ENCODE measurements at regions not wholly inside any gene's neighbourhood (a gene's known extent, or its start where the extent isn't known, plus 50 kb on each side); places are given as distances from the start of the nearest gene placed in this dataset.
"Not testable (repeated sequence)": the region's sequence is repeated elsewhere in the genome, so short reads cannot be mapped to it uniquely, and the experiment has no call there.

DNA sequence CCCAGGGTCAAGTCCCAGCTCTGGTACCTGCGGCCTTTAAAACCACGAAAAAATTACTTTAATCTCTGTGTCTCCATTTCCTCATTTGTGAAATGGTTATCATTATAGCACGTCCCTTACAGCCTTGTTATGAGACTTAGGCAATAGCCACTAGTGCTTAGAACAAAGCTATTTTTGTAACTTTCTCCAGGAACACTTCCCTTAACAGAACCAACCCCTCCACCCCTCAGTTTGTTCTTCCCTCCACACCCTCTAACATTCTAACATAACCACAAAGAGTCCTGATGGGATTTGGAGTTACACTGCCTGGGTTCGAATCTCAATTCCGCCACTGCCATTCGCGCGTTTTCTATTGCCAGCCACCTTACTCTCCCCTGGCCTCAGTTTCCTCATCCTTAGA, 2777.4 kb upstream of the TPTE start:
- DNase-seq: not testable (repeated sequence)

DNA sequence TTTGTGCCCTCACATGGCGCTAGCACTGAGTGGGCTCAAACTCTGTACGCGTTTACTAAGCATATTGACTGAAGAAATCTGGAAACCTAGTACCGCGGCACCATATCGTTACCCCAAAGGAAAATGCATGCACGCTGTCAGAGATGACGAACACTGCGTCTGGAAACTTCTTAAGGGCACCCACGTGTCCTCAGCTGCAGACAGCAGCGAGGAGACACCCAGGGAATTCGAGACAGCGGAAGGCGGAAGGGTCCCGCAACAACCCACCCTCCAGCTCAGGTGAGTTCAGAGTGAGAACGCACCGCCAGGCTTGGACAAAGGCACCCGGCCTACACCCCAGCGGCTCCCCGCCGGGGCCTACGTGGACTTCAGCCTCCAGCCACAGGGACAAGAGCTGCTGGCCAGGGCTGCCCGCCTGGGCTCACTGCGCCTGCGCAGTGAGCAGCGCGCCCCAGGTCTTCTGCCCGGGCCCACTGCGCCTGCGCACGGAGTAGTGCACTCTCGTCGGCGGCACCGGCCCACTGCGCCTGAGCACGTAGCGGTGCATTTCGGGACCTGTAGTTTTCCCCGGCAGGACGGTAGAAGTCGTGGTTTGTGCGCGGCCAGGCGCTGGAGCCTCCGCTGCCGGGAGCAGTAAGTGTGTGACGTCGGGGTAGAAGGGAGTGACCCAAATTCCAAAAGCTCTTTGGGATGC, 2776.8 kb upstream of the TPTE start:
- DNase-seq: not testable (repeated sequence)

DNA sequence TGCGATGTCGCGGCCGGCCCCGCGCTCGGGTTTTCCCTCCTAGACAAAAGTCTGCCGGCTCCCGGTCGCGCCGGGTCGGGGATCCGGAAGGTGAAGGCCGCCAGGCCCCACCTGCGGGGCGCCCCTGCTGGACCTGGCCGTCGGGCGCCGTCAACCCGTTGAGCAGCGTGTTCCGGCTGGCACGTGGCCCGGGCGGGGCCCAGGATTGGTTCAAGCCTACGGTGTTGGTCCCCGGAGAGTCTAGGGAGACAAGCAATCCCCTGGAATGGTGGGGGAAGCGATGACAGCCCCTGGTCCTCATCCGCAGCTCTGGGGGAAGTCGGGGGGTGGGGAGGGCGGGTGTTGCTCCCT, 2776.3 kb upstream of the TPTE start:
- not testable (repeated sequence) for DNase-seq

DNA sequence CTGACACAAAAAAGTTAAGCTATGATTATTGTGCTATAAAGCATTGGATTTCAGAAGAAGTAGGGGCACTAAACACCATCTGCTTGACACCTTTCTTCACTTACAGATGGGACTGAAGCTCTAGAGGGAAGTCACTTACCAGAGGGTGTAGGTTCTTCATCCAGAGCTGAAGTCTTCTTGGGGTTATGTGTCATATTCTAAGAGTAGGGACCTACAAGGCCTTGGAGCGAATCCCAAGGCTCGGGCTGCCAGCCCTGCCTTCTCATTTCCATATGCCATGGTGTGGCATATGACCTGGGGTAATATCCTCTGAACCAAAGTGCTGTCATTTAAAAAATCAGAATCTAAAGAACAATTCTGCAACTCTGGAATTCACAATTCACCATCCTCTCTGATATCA, 2773.4 kb upstream of the TPTE start:
- DNase-seq: not testable (repeated sequence)

DNA sequence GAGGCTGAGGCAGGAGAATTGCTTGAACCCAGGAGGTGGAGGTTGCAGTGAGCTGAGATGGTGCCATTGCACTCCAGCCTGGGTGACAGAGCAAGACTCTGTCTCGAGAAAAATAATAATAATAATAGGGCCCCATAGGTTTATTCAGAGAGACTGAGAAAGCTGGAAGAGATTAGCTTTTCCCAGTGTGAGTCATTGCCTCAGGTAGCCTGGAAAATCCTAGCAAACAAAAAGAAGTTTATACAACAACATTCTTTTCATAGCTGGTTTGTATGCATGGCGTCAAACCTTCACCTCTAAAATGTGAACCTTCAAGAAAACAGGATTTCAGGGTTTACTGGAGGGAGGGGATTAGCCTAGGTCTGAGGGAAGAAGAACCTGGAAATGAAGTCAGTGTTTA, 2768.8 kb upstream of the TPTE start:
- DNase-seq: not testable (repeated sequence)

DNA sequence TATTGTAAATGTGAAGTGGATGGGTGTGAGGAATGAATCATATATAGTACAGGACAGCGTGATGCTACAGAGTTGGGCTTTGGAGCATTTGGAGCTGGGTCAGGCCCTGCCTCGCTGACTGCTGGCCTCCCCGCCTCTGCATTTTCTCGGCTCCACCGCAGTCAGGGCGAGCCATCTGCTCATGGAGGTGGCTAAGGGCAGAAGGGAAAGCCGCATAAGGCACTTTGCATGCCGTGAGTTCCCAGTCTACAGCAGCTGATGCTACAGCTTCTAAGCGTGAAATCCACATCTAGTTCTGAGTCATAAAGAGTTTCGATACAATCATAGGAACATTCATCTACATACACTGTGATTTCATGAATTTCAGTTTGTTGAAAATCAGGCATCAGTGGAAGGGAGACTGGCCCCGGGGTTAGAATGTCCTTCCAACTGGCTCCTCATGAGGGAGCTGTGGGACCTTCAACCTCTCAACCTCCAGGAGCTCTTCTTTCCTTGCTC, 2768.0 kb upstream of the TPTE start:
- peak; percentile 26 to 54 for DNase-seq

DNA sequence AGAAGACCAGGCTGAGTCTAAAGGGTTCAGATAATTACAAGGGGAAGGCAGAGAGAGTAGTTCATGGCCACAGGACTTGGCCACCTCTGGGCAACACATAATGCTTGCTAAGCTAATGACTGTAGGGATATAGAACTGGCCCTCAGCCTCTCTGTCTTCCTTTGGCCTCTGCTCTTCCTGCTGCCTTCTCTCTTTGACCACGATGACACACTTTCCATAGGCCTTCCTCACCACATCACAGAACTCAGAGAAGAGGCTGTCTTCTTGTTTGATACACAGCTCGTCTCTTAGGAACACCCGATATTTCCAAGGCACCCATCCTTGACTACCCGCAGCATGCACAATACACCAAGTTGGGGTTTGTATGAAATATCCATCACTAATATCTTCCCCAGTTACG, 2751.4 kb upstream of the TPTE start:
- not testable (repeated sequence) for DNase-seq

DNA sequence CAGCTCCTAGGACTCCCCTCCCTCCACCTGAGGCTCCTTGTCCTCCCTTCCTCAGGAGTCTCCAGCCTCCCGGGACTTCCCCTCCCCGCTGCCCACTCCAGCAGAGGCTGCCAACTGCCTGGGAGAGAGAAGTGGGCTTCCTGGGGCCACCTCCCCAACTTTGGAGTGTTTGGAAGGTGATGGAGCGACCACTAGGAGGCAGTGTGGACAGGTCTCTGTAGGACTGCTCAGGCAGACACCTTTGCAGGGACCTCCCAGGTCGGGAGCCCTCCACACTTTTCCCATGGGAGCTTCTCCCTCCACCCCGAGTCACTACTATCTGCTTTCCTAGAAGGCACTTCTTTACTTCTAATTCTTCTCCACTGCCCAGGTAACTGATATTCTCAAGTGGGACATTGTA, 2747.2 kb upstream of the TPTE start:
- not testable (repeated sequence) for DNase-seq

DNA sequence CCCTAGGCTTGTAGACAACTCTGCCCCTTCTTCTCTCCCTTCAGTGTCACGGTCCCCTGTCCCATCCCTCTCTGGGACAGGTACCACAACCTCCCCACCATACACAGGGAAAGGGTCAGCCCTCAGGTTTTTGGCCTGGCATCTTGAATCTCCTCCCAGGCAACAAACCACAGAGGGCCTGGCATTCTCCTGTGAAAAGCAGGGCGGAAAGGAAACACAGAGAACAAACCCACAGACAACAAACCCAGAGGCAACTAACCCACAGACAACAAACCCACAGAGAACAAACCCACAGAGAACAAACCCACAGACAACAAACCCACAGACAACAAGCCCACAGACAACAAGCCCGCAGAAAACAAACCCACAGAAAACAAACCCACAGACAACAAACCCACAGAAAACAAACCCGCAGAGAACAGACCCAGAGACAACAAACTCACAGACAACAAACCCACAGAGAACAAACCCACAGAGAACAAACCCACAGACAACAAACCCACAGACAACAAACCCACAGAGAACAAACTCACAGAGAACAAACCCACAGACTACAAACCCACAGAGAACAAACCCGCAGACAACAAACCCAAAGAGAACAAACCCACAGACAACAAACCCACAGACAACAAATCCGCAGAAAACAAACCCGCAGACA, 2745.9 kb upstream of the TPTE start:
- peak in 1 of 2 experiments; percentile 6 for DNase-seq

DNA sequence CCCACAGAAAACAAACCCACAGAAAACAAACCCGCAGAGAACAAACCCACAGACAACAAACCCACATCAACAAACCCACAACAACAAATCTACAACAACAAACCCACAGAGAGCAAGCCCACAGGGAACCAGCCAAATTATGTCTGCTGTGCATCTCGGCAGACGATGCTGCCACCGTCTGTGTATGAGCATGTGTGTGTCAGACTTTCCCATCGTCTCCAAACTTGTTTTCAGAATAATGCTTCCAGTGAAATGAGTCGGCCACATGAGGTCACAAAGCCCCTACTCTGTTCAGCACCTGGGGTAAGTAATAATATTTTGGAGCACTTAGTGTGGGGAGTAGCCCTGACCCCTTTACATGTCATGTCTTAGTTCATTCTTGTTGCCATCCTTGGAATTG, 2745.3 kb upstream of the TPTE start:
- DNase-seq: not testable (repeated sequence)

DNA sequence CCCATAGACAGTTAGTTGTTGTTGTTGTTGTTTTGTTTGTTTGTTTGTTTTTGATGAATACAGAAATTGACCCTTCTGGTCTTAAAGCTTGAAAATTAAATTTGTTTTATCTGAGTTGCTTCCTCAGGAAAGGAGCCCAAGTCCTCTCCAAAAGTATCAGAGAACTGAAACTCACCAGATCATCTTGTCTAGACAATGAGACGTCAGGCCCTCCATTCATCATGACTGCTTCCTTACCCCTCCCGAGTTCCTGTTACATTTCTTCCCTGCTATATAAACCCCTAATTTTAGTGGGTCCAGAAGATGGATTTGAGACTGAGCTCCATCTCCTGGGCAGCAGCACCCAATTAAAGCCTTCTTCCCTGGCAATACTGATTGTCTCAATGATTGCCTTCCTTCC, 2744.8 kb upstream of the TPTE start:
- not testable (repeated sequence) for DNase-seq

DNA sequence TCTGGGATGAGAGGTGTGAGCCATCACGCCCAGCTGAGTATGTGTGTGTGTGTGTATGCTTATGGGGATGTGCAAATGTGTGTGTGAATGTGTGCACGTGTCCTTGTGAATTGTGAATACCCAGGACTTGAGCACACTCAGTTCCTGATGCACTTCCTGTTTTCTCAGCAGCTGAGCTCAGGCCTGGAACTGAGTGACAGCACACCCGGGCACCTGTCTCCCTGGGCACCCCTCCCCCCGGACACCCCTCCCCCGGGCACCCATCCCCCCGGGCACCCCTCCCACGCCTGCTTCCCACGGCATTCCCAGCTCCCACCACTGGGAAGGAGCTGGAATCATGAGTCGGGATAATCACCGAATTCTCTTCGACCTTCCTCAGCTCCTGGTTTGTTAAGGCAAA, 2744.1 kb upstream of the TPTE start:
- DNase-seq: not testable (repeated sequence)

DNA sequence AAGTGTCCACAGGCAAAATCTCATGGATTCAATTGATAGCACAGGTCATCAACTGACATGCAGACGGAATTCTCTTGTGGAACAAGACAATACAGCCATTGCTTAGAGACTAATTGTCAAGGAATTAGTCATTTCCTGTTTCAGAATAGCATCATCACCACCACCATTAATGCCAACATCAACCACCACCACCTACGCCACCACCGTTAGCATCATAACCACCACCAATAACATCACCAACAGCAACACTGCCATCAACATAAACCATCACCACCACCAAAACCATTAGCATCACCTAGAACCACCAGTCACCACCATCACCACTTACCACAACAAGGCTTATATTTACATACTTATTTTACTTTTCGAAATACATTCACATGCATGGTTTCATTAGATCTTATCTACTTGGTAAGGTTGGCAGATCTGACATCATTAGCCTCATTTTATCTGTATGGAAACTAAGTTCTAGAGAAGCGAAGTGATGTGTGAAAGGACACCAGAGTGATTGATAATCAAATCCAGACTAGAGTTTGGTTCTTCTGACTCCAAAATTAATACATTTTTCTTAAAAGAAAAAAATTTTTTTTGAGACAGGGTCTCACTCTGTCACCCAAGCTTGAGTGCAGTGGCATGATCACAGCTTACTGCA, 2733.8 kb upstream of the TPTE start:
- DNase-seq: not testable (repeated sequence)

DNA sequence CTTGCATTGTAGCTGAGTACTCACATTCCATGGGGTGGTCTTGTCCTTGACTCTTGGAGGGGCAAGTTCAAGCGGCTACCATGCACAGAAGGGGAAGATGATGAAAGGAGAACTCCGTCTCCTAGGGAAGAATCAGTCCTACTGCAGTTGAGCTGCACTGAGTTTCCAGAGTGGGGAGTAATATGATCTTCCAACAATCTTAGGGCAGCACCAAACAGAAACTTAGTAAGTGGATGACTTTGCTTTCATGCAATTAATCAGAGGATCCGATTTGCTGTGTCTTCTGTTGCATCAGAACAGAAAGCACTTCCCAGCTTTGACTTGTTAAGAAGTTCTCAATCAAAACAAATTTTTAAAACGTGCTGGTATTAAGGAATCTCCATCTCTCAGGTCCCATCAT, 2727.6 kb upstream of the TPTE start:
- DNase-seq: not testable (repeated sequence)

DNA sequence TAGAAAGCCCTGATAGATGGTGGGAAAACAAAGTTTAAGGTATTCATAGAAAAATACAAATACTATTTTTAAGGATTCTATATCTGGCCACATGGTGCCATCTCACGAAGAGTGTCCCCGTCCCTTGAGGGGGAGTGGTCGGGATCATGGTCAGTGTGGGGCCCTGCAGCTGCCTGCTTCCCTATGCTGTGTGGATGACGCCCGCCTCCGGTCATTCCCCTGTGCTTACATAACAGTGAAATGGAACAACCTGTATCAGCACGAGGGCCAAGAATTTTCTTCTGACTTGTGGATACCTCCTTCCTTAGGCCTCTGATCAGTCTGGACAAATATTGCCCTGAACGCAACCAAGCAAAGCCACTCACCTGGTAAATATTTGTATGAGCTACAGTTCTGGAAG, 2724.1 kb upstream of the TPTE start:
- not testable (repeated sequence) for DNase-seq

DNA sequence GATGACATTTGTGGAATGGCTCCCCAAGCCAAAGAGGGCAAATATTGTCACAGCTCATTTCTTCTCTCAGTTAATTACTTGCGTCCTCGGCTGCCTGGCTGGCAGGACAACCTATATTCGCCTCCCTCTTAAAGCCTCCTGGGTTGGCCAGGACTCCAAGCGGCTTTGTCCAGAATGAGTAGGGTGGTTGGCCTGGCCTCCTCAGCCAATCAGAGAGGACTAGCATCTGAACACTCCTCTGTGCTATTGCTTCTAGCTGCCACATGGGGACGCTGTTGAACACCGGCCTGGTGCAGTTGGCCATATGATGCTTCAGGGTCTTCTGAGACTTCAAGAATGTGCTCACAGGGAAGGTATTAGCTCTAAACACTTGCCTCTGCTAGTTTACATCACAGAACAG, 2722.9 kb upstream of the TPTE start:
- DNase-seq: not testable (repeated sequence)

DNA sequence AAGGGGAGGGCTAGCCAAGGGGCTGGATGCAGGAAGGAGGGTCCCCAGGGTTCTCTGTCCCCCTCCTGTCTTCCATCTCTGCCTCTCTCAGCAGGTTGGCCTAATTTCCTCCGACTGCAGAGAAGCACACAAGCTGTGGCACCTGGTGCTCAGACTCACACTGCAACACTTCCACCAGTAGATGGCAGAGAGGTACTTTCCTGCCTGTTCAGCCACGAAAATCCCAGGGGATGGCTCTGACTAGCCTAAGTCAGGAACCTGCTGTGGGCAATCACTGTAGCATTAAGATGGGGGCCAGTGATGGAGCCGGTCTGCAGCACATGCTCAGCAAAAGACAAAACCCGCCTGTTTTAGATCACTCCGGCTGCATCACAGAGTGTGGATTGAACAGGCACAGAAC, 2721.7 kb upstream of the TPTE start:
- not testable (repeated sequence) for DNase-seq

DNA sequence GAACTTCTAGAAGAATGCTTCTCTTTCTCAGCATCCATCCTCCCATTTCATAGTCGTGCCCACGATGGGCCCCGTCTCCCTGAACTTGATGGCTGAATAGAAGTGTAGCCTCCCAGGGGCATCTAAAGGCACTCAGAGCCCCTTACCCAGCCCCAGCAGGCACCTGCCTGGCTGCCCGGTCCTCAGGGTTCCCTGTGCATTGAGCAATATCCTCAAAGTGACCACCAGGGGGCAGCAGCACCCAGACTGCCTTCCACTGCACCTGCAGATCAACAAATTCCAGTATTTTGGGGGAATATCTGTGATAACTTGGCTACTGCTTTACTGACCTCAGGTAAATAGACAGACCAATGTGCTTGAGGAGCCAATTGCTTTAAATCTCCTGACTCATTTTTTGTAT, 2707.9 kb upstream of the TPTE start:
- DNase-seq: not testable (repeated sequence)

DNA sequence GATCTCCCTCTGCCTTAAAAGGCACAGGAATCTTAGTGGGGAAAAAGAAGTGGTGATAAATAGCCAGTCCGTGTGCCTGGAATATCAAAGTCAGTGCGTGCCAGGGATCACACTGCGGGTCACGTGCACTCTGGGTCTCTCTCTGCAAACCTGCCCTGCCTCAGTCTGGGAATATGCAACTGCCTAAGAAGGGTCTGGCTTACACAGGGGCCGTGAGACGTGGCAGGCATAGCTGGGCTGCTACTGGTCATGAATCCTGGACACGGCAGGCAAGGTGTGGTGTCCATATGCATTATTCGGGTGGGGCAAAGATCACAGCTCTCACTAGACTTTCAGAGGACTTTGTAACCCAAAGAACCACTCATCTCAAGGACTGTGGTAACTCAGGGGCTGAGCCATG, 2704.4 kb upstream of the TPTE start:
- not testable (repeated sequence) for DNase-seq

DNA sequence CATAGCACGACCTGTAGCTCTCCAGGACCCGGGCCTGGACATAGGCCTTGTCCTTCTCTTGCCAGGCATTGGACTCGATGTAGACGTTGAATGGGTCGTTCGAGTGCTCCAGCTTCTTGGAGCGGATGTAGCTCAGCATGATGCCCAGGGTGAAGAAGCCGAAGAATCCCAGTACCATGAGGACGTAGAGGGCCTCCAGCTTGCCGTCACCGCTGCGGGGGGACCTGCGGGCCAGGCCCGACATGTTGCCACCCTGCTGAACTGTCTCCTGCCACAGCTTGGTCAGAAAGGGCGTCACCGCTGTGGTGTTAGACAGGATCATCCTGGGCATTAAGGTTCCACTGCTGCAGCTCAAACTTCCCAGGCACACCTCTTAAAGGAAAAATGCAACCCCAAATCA, 2702.1 kb upstream of the TPTE start:
- DNase-seq: not testable (repeated sequence)

DNA sequence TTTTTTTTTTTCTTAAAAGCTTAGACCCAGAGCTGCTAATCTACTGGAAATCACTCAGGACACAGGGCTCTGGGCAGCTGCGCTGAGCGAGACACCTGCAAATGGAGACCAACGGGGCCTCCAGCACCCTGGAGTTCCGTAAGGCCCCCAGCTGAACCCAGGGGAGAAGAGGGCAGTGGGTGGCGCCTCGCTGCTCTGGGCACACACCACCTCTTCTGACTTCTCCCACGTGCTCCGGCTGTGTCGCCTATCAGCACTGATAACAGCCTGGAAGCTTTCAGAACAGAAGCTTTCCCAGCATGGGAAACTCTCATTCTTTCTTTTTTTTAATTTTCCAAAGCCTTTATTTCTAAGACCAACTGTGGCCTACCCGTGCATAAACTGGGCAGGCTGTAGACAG, 2695.8 kb upstream of the TPTE start:
- not testable (repeated sequence) for DNase-seq

DNA sequence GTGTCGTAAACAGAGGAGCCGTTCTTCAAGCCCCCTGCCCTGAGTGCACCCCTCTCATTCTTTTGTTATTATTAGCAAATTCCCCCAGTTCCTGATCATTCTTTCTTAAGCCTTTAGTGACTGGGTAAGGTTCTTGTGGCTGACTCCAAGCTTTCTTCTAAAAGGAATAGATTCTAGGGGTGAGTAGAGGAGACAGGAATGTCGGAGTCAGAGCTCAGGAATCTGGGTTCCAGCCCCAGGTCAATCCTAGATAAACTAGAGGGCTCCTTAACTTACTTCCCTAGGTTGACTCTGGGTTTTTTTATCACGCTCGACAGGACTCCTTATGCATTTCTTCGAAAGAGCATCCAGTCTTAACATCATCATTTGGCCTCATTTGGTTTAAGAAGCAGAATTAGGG, 2695.2 kb upstream of the TPTE start:
- DNase-seq: not testable (repeated sequence)

DNA sequence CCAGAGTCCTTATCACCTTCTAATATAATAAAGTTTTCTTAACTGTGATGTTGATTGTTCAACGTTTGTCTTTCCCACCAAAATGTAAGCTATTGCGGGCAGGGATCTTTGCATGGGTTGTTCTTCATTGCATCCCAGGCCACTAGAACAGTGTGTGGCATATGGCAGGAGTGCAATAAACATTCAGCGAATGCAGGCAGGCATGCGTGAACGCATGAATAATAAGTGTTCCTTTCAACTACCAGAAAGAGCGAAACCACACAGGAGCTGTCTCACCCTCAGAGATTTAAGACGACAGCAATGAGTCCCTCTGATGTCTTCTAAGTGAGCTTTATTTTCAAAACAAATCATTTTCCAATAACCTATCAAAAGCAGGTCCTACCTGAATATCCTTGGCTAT, 2693.1 kb upstream of the TPTE start:
- not testable (repeated sequence) for DNase-seq

DNA sequence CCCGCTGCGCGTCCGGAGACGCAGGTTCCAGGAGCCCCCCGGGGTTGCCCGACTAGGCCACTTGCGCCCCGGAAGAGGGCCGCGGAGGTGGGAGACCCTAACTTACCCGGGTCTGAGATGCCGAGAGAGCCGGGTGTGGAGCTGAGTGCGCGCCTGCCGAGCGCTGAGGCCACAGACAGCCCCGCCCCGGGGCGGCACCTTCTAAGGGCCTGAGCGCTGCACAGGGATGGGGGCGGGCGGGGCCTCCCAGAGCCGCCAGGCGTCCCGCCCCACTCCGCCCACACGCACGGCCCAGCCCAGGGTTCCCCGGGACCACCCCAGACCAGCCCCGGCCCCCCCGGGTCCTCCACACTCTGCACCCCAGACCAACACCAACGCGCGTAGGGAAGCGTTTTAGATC, 2692.0 kb upstream of the TPTE start:
- not testable (repeated sequence) for DNase-seq

All from activated CD4-positive, alpha-beta T cell treated with anti-CD3 and anti-CD28 coated beads, Interleukin-2, amount 50 U/mL, for 48 hours (primary cell).